Keratinocyte (primary cell): ENCODE measurements at regions not wholly inside any gene's neighbourhood (a gene's known extent, or its start where the extent isn't known, plus 50 kb on each side); places are given as distances from the start of the nearest gene placed in this dataset.

ENCODE experiments used
- DNase-seq: peaks from one replicate; pipeline ENCODE4 v3.0.0-alpha.2; 2011; ENCODE audit warnings: low read depth, missing footprints, low spot score
- FAIRE-seq: peaks from 2 replicates; lab custom pipeline; 2011; peaks lifted over from hg19 to GRCh38; lab: Jason Lieb, UNC
- H2AFZ ChIP-seq: 2 replicates; pipeline ENCODE4 v1.6.0; 2012; ENCODE audit warnings: low read length, control low read depth, inconsistent platforms; ENCODE audit not compliant: control insufficient read depth
- H3K27ac ChIP-seq: 2 replicates; pipeline ENCODE4 v1.5.1; 2011; ENCODE audit warnings: low read length; ENCODE audit not compliant: control insufficient read depth, insufficient read depth
- H3K27me3 ChIP-seq: 3 replicates; pipeline ENCODE4 v1.6.0; 2011; ENCODE audit warnings: low read length; ENCODE audit not compliant: control insufficient read depth, insufficient read depth; ENCODE audit errors: extremely low read depth
- H3K36me3 ChIP-seq, 2 experiments: 2 replicates in 1 of 2; 3 replicates in 1 of 2; pipeline ENCODE4 v1.5.1; 2011; ENCODE audit warnings: low read length in 2 of 2, mild to moderate bottlenecking in 1 of 2; ENCODE audit not compliant: control insufficient read depth in 2 of 2, insufficient read depth in 2 of 2; ENCODE audit errors: extremely low read depth in 1 of 2
- H3K4me1 ChIP-seq: 3 replicates; pipeline ENCODE4 v1.5.1; 2011; ENCODE audit warnings: low read length; ENCODE audit not compliant: control insufficient read depth, insufficient read depth; ENCODE audit errors: extremely low read depth
- H3K4me2 ChIP-seq: 3 replicates; pipeline ENCODE4 v1.6.0; 2011; ENCODE audit warnings: low read depth, low read length; ENCODE audit not compliant: control insufficient read depth, insufficient read depth; ENCODE audit errors: extremely low read depth
- H3K4me3 ChIP-seq, 3 experiments: fragments of 200-600 bp in 1 of 3; sonication (generic) in 1 of 3; 2 replicates in 2 of 3; 3 replicates in 1 of 3; pipeline ENCODE4 v1.5.1; 2011 to 2016; ENCODE audit warnings: low read length in 3 of 3, mild to moderate bottlenecking in 3 of 3, control low read depth in 2 of 3, inconsistent platforms in 1 of 3, low read depth in 1 of 3, mixed read lengths in 1 of 3, mixed run types in 1 of 3, moderate library complexity in 1 of 3; ENCODE audit not compliant: control insufficient read depth in 2 of 3, insufficient read depth in 2 of 3; ENCODE audit errors: extremely low read depth in 1 of 3
- H3K79me2 ChIP-seq: 2 replicates; pipeline ENCODE4 v1.6.0; 2012; ENCODE audit warnings: low read length; ENCODE audit not compliant: control insufficient read depth, insufficient read depth
- H3K9ac ChIP-seq: 3 replicates; pipeline ENCODE4 v1.6.0; 2011; ENCODE audit warnings: low read length; ENCODE audit not compliant: control insufficient read depth, insufficient read depth; ENCODE audit errors: extremely low read depth
- H3K9me1 ChIP-seq: 3 replicates; pipeline ENCODE4 v1.6.0; 2011; ENCODE audit warnings: low read length; ENCODE audit not compliant: control insufficient read depth, insufficient read depth; ENCODE audit errors: extremely low read depth
- H3K9me3 ChIP-seq: 2 replicates; pipeline ENCODE4 v1.5.1; 2012; ENCODE audit warnings: low read depth, low read length; ENCODE audit not compliant: control insufficient read depth
- H4K20me1 ChIP-seq: 3 replicates; pipeline ENCODE4 v1.6.0; 2011; ENCODE audit warnings: low read length; ENCODE audit not compliant: control insufficient read depth, insufficient read depth; ENCODE audit errors: extremely low read depth
- EZH2 ChIP-seq: IDR thresholded peaks from one replicate; pipeline ENCODE4 v1.6.1; 2012; ENCODE audit warnings: inconsistent platforms, mild to moderate bottlenecking, low read length, moderate library complexity
- dilution Hi-C: fragments of 300-500 bp; cut with MboI; formaldehyde crosslinking; loops from one replicate; pipeline ENCODE4 v1.7.0; 2020; ENCODE audit warnings: low sequenced_read_pairs; ENCODE audit not compliant: extremely low pct_ligation_motif_present
- TF ChIP-seq, protein P1 (sequence below), 3 experiments: IDR thresholded peaks in 1 of 3; conservative IDR thresholded peaks in 1 of 3; optimal IDR thresholded peaks in 1 of 3; 2 replicates in 2 of 3; 3 replicates in 1 of 3; pipeline versions ENCODE3 to v1.5.1; 2011; ENCODE audit warnings: low read length in 3 of 3, mild to moderate bottlenecking in 3 of 3, moderate library complexity in 2 of 3, control low read depth in 1 of 3, inconsistent platforms in 1 of 3; ENCODE audit not compliant: insufficient read depth in 2 of 3; ENCODE audit errors: extremely low read depth in 1 of 3

DNA sequence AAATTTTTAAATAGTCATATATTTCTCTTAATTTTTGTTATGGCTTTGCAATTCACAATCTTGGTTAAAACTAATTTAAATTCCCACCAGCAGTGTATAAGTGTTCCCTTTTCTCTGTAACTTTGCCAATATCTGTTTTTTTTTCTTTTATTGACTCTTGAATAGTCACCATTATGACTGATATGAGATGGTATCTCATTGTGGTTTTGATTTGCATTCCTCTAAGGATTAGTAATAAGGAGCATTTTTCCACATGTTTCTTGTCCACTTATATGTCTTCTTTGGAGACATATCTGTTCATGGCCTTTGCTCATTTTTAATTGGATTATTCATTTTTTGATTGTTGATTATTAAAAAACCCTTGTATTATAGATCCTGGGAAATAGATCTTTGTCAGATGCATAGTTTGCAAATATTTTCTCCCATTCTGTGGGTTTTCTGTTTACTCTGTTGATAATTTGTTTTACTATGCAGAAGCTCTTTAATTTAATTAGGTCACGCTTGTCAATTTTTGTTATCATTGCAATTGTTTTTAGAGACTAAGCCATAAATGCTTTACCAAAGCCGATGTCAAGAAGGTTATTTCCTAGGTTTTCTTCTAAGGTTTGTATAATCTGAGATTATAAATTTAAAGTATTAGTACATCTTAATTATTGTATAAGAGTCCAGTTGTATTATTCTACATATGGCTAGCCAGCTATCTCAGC is 610.9 kb downstream of the CHSY3 start:
- Histone ChIP-seq H3K9ac (no peak overlapping the region), H3K9me3 (peaks cover 13% of the 10 kb centered on the region), H3K9me1 (no peaks in the 10 kb centered on the region), H3K4me3 (no peak overlapping the region), H2AFZ (no peak overlapping the region), H3K79me2 (no peaks in the 10 kb centered on the region), H3K4me1 (peaks cover 11% of the 10 kb centered on the region), H3K27me3 (no peaks in the 10 kb centered on the region), H3K4me2 (no peak overlapping the region), H3K27ac (peak overlapping the region; percentile 15), H3K36me3 (no peaks in the 10 kb centered on the region), H4K20me1 (no peaks in the 10 kb centered on the region)
- FAIRE-seq: no peak
- dilution Hi-C loops: no loop called here
- DNase-seq: peak; percentile 67
- TF ChIP-seq EZH2: no peak

DNA sequence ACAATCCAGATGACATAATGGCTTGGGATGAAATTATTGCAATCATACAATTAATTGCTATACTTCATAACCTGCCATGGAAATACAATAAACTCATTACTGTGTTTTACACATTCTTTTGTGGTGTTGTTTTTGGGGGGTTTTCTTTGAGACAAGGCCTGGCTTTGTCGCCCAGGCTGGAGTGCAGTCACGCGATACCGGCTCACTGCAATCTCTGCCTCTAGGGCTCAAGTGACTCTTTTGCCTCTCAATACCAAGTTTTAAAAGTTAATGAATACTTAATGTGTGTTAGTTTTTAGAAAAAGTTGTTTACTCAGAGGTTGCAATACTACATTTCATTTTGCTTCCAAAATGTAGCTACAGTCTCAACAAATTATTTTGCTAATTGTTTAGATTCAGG is 598.4 kb downstream of the CHSY3 start:
- FAIRE-seq: no peak
- peak overlapping the region; percentile 21 for H2AFZ ChIP-seq
- dilution Hi-C loops: no loop called here

More for the DNA sequence above, 598.4 kb downstream of the CHSY3 start:
- no peaks in the 10 kb centered on the region for H3K79me2 ChIP-seq
- no peak overlapping the region for H3K4me2 ChIP-seq
- no peaks in the 10 kb centered on the region for H3K36me3 ChIP-seq
- H3K4me1 ChIP-seq: no peaks in the 10 kb centered on the region
- no peaks in the 10 kb centered on the region for H3K9me1 ChIP-seq
- no peak overlapping the region for H3K9ac ChIP-seq
- no peaks in the 10 kb centered on the region for H3K27me3 ChIP-seq
- no peak overlapping the region for H3K4me3 ChIP-seq
- no peak for DNase-seq
- H4K20me1 ChIP-seq: no peaks in the 10 kb centered on the region
- TF ChIP-seq, protein P1, sequence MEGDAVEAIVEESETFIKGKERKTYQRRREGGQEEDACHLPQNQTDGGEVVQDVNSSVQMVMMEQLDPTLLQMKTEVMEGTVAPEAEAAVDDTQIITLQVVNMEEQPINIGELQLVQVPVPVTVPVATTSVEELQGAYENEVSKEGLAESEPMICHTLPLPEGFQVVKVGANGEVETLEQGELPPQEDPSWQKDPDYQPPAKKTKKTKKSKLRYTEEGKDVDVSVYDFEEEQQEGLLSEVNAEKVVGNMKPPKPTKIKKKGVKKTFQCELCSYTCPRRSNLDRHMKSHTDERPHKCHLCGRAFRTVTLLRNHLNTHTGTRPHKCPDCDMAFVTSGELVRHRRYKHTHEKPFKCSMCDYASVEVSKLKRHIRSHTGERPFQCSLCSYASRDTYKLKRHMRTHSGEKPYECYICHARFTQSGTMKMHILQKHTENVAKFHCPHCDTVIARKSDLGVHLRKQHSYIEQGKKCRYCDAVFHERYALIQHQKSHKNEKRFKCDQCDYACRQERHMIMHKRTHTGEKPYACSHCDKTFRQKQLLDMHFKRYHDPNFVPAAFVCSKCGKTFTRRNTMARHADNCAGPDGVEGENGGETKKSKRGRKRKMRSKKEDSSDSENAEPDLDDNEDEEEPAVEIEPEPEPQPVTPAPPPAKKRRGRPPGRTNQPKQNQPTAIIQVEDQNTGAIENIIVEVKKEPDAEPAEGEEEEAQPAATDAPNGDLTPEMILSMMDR (optimal IDR thresholded peaks at IDR 0.05 in 1 of 3, IDR thresholded peaks at IDR 0.05 in 1 of 3, conservative IDR thresholded peaks at IDR 0.05 in 1 of 3; ENCODE audit: extremely low read depth in 1 of 3, insufficient read depth in 2 of 3, low read length in 3 of 3): no peak
- TF ChIP-seq EZH2: no peak
- no peaks in the 10 kb centered on the region for H3K9me3 ChIP-seq
- H3K27ac ChIP-seq: no peak overlapping the region
